Parathyroid adenoma (tissue), 2 donors: ENCODE measurements at regions not wholly inside any gene's neighbourhood (a gene's known extent, or its start where the extent isn't known, plus 50 kb on each side); places are given as distances from the start of the nearest gene placed in this dataset.

Experiments used
- H2AFZ ChIP-seq: fragments of 300-600 bp; sonication (generic); one replicate; pipeline ENCODE4 v1.7.0; 2017; ENCODE audit warnings: antibody characterized with exemption, mild to moderate bottlenecking
- H3K27ac ChIP-seq: fragments of 300-600 bp; sonication (generic); one replicate; pipeline ENCODE4 v1.7.0; 2017
- H3K27me3 ChIP-seq: fragments of 300-600 bp; sonication (generic); one replicate; pipeline ENCODE4 v1.7.0; 2017; ENCODE audit warnings: low read length; ENCODE audit not compliant: control insufficient read depth, insufficient read depth
- H3K36me3 ChIP-seq: fragments of 300-600 bp; sonication (generic); one replicate; pipeline ENCODE4 v1.7.0; 2017; ENCODE audit warnings: low read length; ENCODE audit not compliant: control insufficient read depth, insufficient read depth
- H3K4me1 ChIP-seq: fragments of 300-600 bp; sonication (generic); one replicate; pipeline ENCODE4 v1.7.0; 2017; ENCODE audit warnings: control low read depth
- H3K4me2 ChIP-seq: fragments of 300-600 bp; sonication (generic); one replicate; pipeline ENCODE4 v1.7.0; 2017; ENCODE audit warnings: low read length
- H3K4me3 ChIP-seq: fragments of 300-600 bp; sonication (generic); one replicate; pipeline ENCODE4 v1.7.0; 2017; ENCODE audit warnings: low read depth, low read length
- H3K79me2 ChIP-seq: fragments of 300-600 bp; sonication (generic); one replicate; pipeline ENCODE4 v1.7.0; 2017; ENCODE audit warnings: control low read depth
- H3K9ac ChIP-seq: fragments of 300-600 bp; sonication (generic); one replicate; pipeline ENCODE4 v1.7.0; 2017; ENCODE audit warnings: mild to moderate bottlenecking
- H3K9me3 ChIP-seq: fragments of 300-600 bp; sonication (generic); one replicate; pipeline ENCODE4 v1.7.0; 2017; ENCODE audit warnings: low read length; ENCODE audit not compliant: control insufficient read depth
- CTCF ChIP-seq: fragments of 300-600 bp; sonication (generic); IDR thresholded peaks from one replicate; pipeline ENCODE4 v1.7.0; 2017; ENCODE audit warnings: antibody characterized with exemption, mild to moderate bottlenecking
- donor health status: primary hyperparathyroidism.

GRCh38 chr9:80890124-80890523 lies 799.2 kb downstream of the TLE1 start:
- Histone ChIP-seq H3K4me1 (no peaks in the 10 kb centered on the region), H3K9ac (no peak overlapping the region), H3K4me3 (no peak overlapping the region), H2AFZ (no peak overlapping the region), H3K27me3 (no peaks in the 10 kb centered on the region), H3K9me3 (no peaks in the 10 kb centered on the region), H3K36me3 (no peaks in the 10 kb centered on the region), H3K79me2 (no peaks in the 10 kb centered on the region), H3K27ac (no peak overlapping the region), H3K4me2 (no peak overlapping the region)
- no peak for TF ChIP-seq CTCF

- no peak overlapping the region for H3K4me3 ChIP-seq
- no peaks in the 10 kb centered on the region for H3K4me1 ChIP-seq
- TF ChIP-seq CTCF: no peak
- no peak overlapping the region for H2AFZ ChIP-seq
- no peaks in the 10 kb centered on the region for H3K9me3 ChIP-seq
- H3K27ac ChIP-seq: no peak overlapping the region
- H3K4me2 ChIP-seq: no peak overlapping the region
- no peaks in the 10 kb centered on the region for H3K79me2 ChIP-seq
- H3K27me3 ChIP-seq: no peaks in the 10 kb centered on the region
- H3K36me3 ChIP-seq: no peaks in the 10 kb centered on the region
- H3K9ac ChIP-seq: no peak overlapping the region
Measured at GRCh38 chr9:80885894-80886293, 803.5 kb downstream of the TLE1 start.

GRCh38 chr9:80883826-80884579 lies 805.3 kb downstream of the TLE1 start:
- Histone ChIP-seq H3K9ac (no peak overlapping the region), H2AFZ (no peak overlapping the region), H3K9me3 (no peaks in the 10 kb centered on the region), H3K4me2 (no peak overlapping the region), H3K4me3 (no peak overlapping the region), H3K36me3 (no peaks in the 10 kb centered on the region), H3K27me3 (no peaks in the 10 kb centered on the region), H3K79me2 (no peaks in the 10 kb centered on the region), H3K4me1 (no peaks in the 10 kb centered on the region), H3K27ac (no peak overlapping the region)
- no peak for TF ChIP-seq CTCF

GRCh38 chr9:80883426-80883825 lies 805.9 kb downstream of the TLE1 start:
- Histone ChIP-seq H3K9me3 (no peaks in the 10 kb centered on the region), H3K27me3 (no peaks in the 10 kb centered on the region), H3K4me3 (no peak overlapping the region), H3K36me3 (no peaks in the 10 kb centered on the region), H3K4me1 (no peaks in the 10 kb centered on the region), H3K27ac (no peak overlapping the region), H3K9ac (no peak overlapping the region), H3K79me2 (no peaks in the 10 kb centered on the region), H3K4me2 (no peak overlapping the region), H2AFZ (no peak overlapping the region)
- no peak for TF ChIP-seq CTCF

- TF ChIP-seq CTCF: no peak
- no peak overlapping the region for H3K4me3 ChIP-seq
Measured at GRCh38 chr9:80881940-80882339, 807.4 kb downstream of the TLE1 start.

More at GRCh38 chr9:80881940-80882339, 807.4 kb downstream of the TLE1 start:
- H3K79me2 ChIP-seq: no peaks in the 10 kb centered on the region
- H3K27me3 ChIP-seq: no peaks in the 10 kb centered on the region
- no peak overlapping the region for H2AFZ ChIP-seq
- H3K4me2 ChIP-seq: no peak overlapping the region
- H3K9me3 ChIP-seq: no peaks in the 10 kb centered on the region
- H3K4me1 ChIP-seq: no peaks in the 10 kb centered on the region
- no peak overlapping the region for H3K9ac ChIP-seq
- H3K27ac ChIP-seq: no peak overlapping the region
- H3K36me3 ChIP-seq: no peaks in the 10 kb centered on the region
